Activated T-cell treated with anti-CD3 and anti-CD28 coated beads for 48 hours (primary cell): ENCODE measurements at regions not wholly inside any gene's neighbourhood (a gene's known extent, or its start where the extent isn't known, plus 50 kb on each side); places are given as distances from the start of the nearest gene placed in this dataset.
"Not testable (repeated sequence)": the region's sequence is repeated elsewhere in the genome, so short reads cannot be mapped to it uniquely, and the experiment has no call there.

Experiments used
- DNase-seq: peaks from one replicate; pipeline ENCODE4 v3.0.0-alpha.2; 2020; ENCODE audit warnings: low read depth

GRCh38 chr2:21332993-21333625 lies 209.3 kb downstream of the TDRD15 start:
- DNase-seq, result no peak

GRCh38 chr2:21333684-21334083 lies 209.9 kb downstream of the TDRD15 start:
- DNase-seq, result no peak

- no peak for DNase-seq
These were observed 223.2 kb downstream of the TDRD15 start for GRCh38 chr2:21346984-21347383.

GRCh38 chr2:21353879-21354679 lies 230.3 kb downstream of the TDRD15 start:
- no peak for DNase-seq

- DNase-seq, result no peak
These were observed 232.5 kb downstream of the TDRD15 start for GRCh38 chr2:21356086-21356856.

- DNase-seq, result no peak
These were observed 233.1 kb downstream of the TDRD15 start for GRCh38 chr2:21356857-21357255.

GRCh38 chr2:21358976-21359375 lies 235.2 kb downstream of the TDRD15 start:
- DNase-seq, result no peak

GRCh38 chr2:21361384-21361783 lies 237.6 kb downstream of the TDRD15 start:
- no peak for DNase-seq

- no peak for DNase-seq
These were observed 238.3 kb downstream of the TDRD15 start for GRCh38 chr2:21361957-21362486.

GRCh38 chr2:21363364-21363763 lies 239.6 kb downstream of the TDRD15 start:
- DNase-seq, result no peak

GRCh38 chr2:21367421-21367820 lies 243.7 kb downstream of the TDRD15 start:
- no peak for DNase-seq

GRCh38 chr2:21369787-21370186 lies 246.0 kb downstream of the TDRD15 start:
- DNase-seq, result no peak

- no peak for DNase-seq
These were observed 247.8 kb downstream of the TDRD15 start for GRCh38 chr2:21371499-21372003.

GRCh38 chr2:21372654-21373053 lies 248.9 kb downstream of the TDRD15 start:
- DNase-seq, result no peak

GRCh38 chr2:21376864-21377263 lies 253.1 kb downstream of the TDRD15 start:
- DNase-seq, result no peak

GRCh38 chr2:21379140-21379539 lies 255.4 kb downstream of the TDRD15 start:
- DNase-seq, result no peak

GRCh38 chr2:21379668-21380067 lies 255.9 kb downstream of the TDRD15 start:
- not testable (repeated sequence) for DNase-seq

- DNase-seq, result no peak
These were observed 257.7 kb downstream of the TDRD15 start for GRCh38 chr2:21381421-21381820.

GRCh38 chr2:21382701-21383520 lies 259.1 kb downstream of the TDRD15 start:
- no peak for DNase-seq

GRCh38 chr2:21386666-21387065 lies 262.9 kb downstream of the TDRD15 start:
- no peak for DNase-seq

GRCh38 chr2:21392649-21393048 lies 268.9 kb downstream of the TDRD15 start:
- no peak for DNase-seq

GRCh38 chr2:21393173-21393572 lies 269.4 kb downstream of the TDRD15 start:
- no peak for DNase-seq
